Testis (tissue), 2 donors: ENCODE measurements at regions not wholly inside any gene's neighbourhood (a gene's known extent, or its start where the extent isn't known, plus 50 kb on each side); places are given as distances from the start of the nearest gene placed in this dataset.

Experiments used
- DNase-seq: peaks from one replicate; pipeline ENCODE4 v3.0.0-alpha.2; 2019
- H3K27ac ChIP-seq, 2 donors: fragments of 200-600 bp; sonication (generic); one replicate each; pipeline ENCODE4 v1.5.1; 2019
- H3K27me3 ChIP-seq: fragments of 200-600 bp; sonication (generic); one replicate; pipeline ENCODE4 v1.5.1; 2019
- H3K36me3 ChIP-seq: fragments of 200-600 bp; sonication (generic); one replicate; pipeline ENCODE4 v1.5.1; 2017; ENCODE audit warnings: low read depth; ENCODE audit errors: missing control alignments
- H3K4me1 ChIP-seq: fragments of 200-600 bp; sonication (generic); one replicate; pipeline ENCODE4 v1.5.1; 2019
- H3K4me3 ChIP-seq, 2 donors: fragments of 200-600 bp; sonication (generic); one replicate each; pipeline ENCODE4 v1.5.1; 2017 to 2019
- H3K9me3 ChIP-seq: fragments of 200-600 bp; sonication (generic); one replicate; pipeline ENCODE4 v1.5.1; 2017
- POLR2A ChIP-seq: fragments of 450-650 bp; IDR thresholded peaks from one replicate; pipeline ENCODE4 v1.6.1; 2017; ENCODE audit warnings: antibody characterized with exemption, mild to moderate bottlenecking, moderate library complexity
- WGBS, 2 donors: methylation state at CpG; one replicate each; pipeline ENCODE4 v1.1.5; 2018; 5-methylcytosine and 5-hydroxymethylcytosine counted together
- intact Hi-C: fragments of 100-400 bp; cut with DNase I; formaldehyde crosslinking; loops from one replicate; pipeline ENCODE4 v1.15.1; 2023; ENCODE audit warnings: low total_unique reads
- TF ChIP-seq, protein P1 (sequence below), 3 experiments: fragments of 450-650 bp in 2 of 3; fragments of 200-600 bp in 1 of 3; sonication (generic) in 1 of 3; IDR thresholded peaks; one replicate each; pipeline ENCODE4 v1.5.1; 2016 to 2019; ENCODE audit warnings: antibody characterized with exemption in 3 of 3, mild to moderate bottlenecking in 2 of 3, moderate library complexity in 1 of 3

DNA sequence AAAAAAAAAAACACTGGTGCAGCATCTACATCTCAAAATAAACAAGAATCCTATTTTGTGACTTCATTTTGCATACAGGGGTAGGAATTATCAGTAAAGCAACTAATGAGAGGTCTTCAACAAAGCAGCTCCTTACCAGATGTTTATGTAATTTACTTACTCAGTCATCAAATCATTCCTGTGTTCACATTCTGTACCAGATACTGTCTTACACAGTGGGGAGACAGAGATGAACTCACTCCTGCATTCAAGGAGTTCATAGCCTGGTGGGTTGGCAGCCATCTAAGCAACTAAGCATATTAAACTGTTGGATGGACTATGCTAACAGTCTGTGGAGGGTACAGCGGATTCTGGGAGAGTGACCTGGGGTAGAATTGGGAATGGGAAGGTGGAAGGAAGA is 169.0 kb downstream of the OSR1 start:
- no peaks in the 10 kb centered on the region for H3K27me3 ChIP-seq
- no peaks in the 10 kb centered on the region for H3K36me3 ChIP-seq
- no peak overlapping the region for H3K27ac ChIP-seq
- H3K9me3 ChIP-seq: no peaks in the 10 kb centered on the region
- DNase-seq: no peak
- 91 to 100% methylated on average over 1 of the region's 1 CpG for WGBS, 2 donors
- intact Hi-C loops: no loop called here
- H3K4me3 ChIP-seq: no peak overlapping the region
- no peaks in the 10 kb centered on the region for H3K4me1 ChIP-seq
- TF ChIP-seq POLR2A: no peak
- TF ChIP-seq, protein P1, sequence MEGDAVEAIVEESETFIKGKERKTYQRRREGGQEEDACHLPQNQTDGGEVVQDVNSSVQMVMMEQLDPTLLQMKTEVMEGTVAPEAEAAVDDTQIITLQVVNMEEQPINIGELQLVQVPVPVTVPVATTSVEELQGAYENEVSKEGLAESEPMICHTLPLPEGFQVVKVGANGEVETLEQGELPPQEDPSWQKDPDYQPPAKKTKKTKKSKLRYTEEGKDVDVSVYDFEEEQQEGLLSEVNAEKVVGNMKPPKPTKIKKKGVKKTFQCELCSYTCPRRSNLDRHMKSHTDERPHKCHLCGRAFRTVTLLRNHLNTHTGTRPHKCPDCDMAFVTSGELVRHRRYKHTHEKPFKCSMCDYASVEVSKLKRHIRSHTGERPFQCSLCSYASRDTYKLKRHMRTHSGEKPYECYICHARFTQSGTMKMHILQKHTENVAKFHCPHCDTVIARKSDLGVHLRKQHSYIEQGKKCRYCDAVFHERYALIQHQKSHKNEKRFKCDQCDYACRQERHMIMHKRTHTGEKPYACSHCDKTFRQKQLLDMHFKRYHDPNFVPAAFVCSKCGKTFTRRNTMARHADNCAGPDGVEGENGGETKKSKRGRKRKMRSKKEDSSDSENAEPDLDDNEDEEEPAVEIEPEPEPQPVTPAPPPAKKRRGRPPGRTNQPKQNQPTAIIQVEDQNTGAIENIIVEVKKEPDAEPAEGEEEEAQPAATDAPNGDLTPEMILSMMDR (IDR thresholded peaks at IDR 0.05): no peak

DNA sequence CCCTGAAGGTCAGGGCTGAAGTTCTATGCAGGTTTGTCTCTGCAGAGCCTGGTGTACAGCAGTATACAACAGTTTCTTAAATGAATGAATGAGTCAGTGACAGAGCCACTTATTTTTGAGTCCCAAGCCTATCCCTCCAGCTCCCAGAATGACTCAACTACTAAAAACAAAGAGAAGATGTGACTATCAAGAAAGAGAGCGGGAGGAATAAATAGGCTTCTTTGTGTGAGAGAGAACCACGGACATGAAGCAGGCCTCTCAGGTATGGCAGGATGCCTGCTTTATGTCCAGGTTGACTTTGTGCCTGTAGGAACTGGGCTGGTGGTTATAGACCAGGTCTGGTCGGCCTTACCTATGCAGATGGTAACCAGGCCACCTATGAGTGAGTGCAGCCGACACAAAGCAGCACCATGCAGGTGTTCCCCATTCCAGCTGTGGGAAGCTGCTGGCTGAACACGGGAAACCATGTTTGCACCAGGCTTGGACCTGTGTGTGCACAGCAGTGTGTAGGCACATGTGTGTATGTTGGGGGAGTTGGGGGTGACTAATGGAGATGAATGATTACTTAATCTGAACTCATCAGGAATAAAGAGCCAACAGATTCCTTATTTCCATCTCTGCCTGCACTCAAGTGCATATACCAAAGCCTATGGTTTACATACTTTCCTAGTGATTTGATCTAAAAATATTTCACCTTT is 171.0 kb downstream of the OSR1 start:
- no peak for DNase-seq
- TF ChIP-seq POLR2A: no peak
- TF ChIP-seq, protein P1 (IDR thresholded peaks at IDR 0.05): no peak
- Histone ChIP-seq H3K36me3 (no peaks in the 10 kb centered on the region), H3K27ac (no peak overlapping the region), H3K4me3 (no peak overlapping the region), H3K9me3 (no peaks in the 10 kb centered on the region), H3K27me3 (no peaks in the 10 kb centered on the region), H3K4me1 (no peaks in the 10 kb centered on the region)
- whole genome bisulfite sequencing, 2 donors: 78 to 91% methylated on average over 5 of the region's 5 CpGs
- intact Hi-C loops: no loop called here

DNA sequence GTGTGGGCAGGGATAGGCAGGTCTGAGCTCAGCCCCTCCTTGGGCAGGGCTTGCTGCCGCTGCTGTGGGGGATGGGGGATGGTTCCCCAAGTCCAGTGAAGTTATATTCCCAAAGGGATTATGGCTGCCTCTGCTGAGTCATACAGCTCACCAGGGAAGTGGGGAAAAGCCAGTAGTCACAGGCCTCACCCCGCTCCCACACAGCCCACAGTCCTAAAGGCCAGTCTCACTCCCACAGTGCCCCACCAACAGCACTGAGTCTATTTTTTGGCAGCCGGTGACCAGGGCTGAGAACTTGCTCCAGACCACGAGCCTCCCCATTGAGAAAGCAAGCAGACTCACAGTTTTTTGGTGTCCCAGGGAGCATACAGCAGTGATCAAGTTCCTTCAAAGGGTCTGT is 173.3 kb downstream of the OSR1 start:
- no peaks in the 10 kb centered on the region for H3K36me3 ChIP-seq
- intact Hi-C loops: no loop called here
- H3K27ac ChIP-seq: no peak overlapping the region
- 91% methylated on average over 4 of the region's 4 CpGs; no CpG with 5 or more reads in 1 of the 2 donors for WGBS, 2 donors
- H3K4me1 ChIP-seq: no peaks in the 10 kb centered on the region
- H3K27me3 ChIP-seq: no peaks in the 10 kb centered on the region
- no peak for DNase-seq
- H3K9me3 ChIP-seq: no peaks in the 10 kb centered on the region
- no peak overlapping the region for H3K4me3 ChIP-seq
- TF ChIP-seq, protein P1 (IDR thresholded peaks at IDR 0.05): no peak
- no peak for TF ChIP-seq POLR2A

DNA sequence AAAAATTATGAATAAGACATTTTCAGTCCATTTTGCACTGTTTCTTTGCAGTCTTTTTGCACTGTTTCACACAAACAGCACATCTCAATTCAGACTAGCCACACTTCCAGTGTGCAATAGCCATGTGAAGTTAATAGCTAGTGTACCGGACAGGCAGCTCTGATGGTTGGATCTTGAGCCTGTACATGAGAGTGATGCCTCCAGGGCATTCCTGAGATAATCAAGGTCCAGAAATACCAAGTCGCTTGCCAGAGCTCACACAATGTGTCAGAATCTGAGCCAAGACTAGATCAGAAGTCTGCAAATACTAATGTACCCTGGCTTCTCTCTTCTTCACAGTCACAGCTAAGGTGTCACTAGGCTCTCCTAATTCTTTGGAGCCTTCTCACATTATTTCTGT is 180.2 kb downstream of the OSR1 start:
- Histone ChIP-seq H3K36me3 (no peaks in the 10 kb centered on the region), H3K4me1 (no peaks in the 10 kb centered on the region), H3K27ac (no peak overlapping the region), H3K27me3 (no peaks in the 10 kb centered on the region), H3K9me3 (no peaks in the 10 kb centered on the region), H3K4me3 (no peak overlapping the region)
- DNase-seq: no peak
- TF ChIP-seq POLR2A: no peak
- TF ChIP-seq, protein P1 (IDR thresholded peaks at IDR 0.05): no peak
- intact Hi-C loops: no loop called here
- WGBS, 2 donors: 30 to 48% methylated on average over 2 of the region's 2 CpGs

DNA sequence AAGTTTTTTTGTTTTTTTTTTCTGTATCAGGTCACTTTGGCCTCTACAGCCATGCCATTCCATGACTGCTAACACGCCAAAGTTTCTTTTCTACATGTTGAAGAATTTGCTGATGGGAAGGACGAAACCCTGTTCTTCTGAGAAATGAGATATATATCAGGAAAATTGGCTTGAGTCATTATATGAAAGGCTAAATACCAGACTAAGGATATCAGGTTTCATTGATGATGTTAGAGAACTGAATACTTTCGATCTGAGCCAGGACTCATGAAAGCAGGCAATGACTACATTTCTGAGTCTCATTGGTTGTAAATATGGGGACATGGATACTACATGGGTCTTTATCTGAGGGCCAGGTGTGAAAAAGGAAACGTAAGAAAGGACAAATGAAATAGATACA is 181.4 kb downstream of the OSR1 start:
- Histone ChIP-seq H3K4me3 (no peak overlapping the region), H3K9me3 (no peaks in the 10 kb centered on the region), H3K27ac (no peak overlapping the region), H3K4me1 (no peaks in the 10 kb centered on the region), H3K27me3 (no peaks in the 10 kb centered on the region), H3K36me3 (no peaks in the 10 kb centered on the region)
- 86 to 94% methylated on average over 4 of the region's 4 CpGs for WGBS, 2 donors
- no peak for DNase-seq
- no peak for TF ChIP-seq POLR2A
- TF ChIP-seq, protein P1 (IDR thresholded peaks at IDR 0.05): no peak
- intact Hi-C loops: no loop called here
